HT1080 (cell line): ENCODE measurements at regions not wholly inside any gene's neighbourhood (a gene's known extent, or its start where the extent isn't known, plus 50 kb on each side); places are given as distances from the start of the nearest gene placed in this dataset.
A peak's percentile ranks its signal among the peaks of the same experiment; 100 is the strongest.
"Not testable (repeated sequence)": the region's sequence is repeated elsewhere in the genome, so short reads cannot be mapped to it uniquely, and the experiment has no call there.

Experiments used
- DNase-seq: peaks from one replicate; pipeline ENCODE4 v3.0.0-alpha.2; 2015; ENCODE audit warnings: low read depth

- no peak for DNase-seq
Observed at GRCh38 chr7:53087274-53087673, 51.8 kb downstream of the POM121L12 start.

- DNase-seq = no peak
Observed at GRCh38 chr7:53094191-53094590, 58.8 kb downstream of the POM121L12 start.

GRCh38 chr7:53094827-53095226 is 59.4 kb downstream of the POM121L12 start:
- peak; percentile 45 for DNase-seq

- no peak for DNase-seq
Observed at GRCh38 chr7:53095731-53096501, 60.5 kb downstream of the POM121L12 start.

- DNase-seq = no peak
Observed at GRCh38 chr7:53100091-53100490, 64.7 kb downstream of the POM121L12 start.

GRCh38 chr7:53101026-53101425 is 65.6 kb downstream of the POM121L12 start:
- DNase-seq = no peak

GRCh38 chr7:53110425-53110824 is 75.0 kb downstream of the POM121L12 start:
- DNase-seq = peak; percentile 15

GRCh38 chr7:53111031-53111430 is 75.6 kb downstream of the POM121L12 start:
- DNase-seq = no peak

- no peak for DNase-seq
Observed at GRCh38 chr7:53113424-53113823, 78.0 kb downstream of the POM121L12 start.

- DNase-seq = peak; percentile 32
Observed at GRCh38 chr7:53119514-53119941, 84.1 kb downstream of the POM121L12 start.

- DNase-seq = no peak
Observed at GRCh38 chr7:53121374-53121773, 85.9 kb downstream of the POM121L12 start.

GRCh38 chr7:53131697-53132096 is 96.3 kb downstream of the POM121L12 start:
- DNase-seq = no peak

GRCh38 chr7:53151496-53151895 is 116.1 kb downstream of the POM121L12 start:
- DNase-seq = no peak

- DNase-seq = not testable (repeated sequence)
Observed at GRCh38 chr7:53187184-53187583, 151.8 kb downstream of the POM121L12 start.

GRCh38 chr7:53191191-53191695 is 155.8 kb downstream of the POM121L12 start:
- DNase-seq = no peak

GRCh38 chr7:53191836-53192443 is 156.5 kb downstream of the POM121L12 start:
- DNase-seq = no peak

GRCh38 chr7:53205006-53205405 is 169.6 kb downstream of the POM121L12 start:
- no peak for DNase-seq

GRCh38 chr7:53209129-53209528 is 173.7 kb downstream of the POM121L12 start:
- DNase-seq = no peak

GRCh38 chr7:53214463-53214862 is 179.0 kb downstream of the POM121L12 start:
- no peak for DNase-seq

GRCh38 chr7:53218730-53219504 is 183.5 kb downstream of the POM121L12 start:
- no peak for DNase-seq

GRCh38 chr7:53229202-53229601 is 193.8 kb downstream of the POM121L12 start:
- no peak for DNase-seq

GRCh38 chr7:53237344-53237913 is 202.0 kb downstream of the POM121L12 start:
- DNase-seq = no peak
